ENCODE measurements at regions not wholly inside any gene's neighbourhood (a gene's known extent, or its start where the extent isn't known, plus 50 kb on each side); places are given as distances from the start of the nearest gene placed in this dataset.
"Not testable (repeated sequence)": the region's sequence is repeated elsewhere in the genome, so short reads cannot be mapped to it uniquely, and the experiment has no call there.

- H3K4me3 ChIP-seq (ENCODE audit: low read depth, low read length) = no peak overlapping the region
- no peak for DNase-seq (ENCODE audit: low read depth)
- no peak for TF ChIP-seq CTCF (IDR thresholded peaks at IDR 0.05; ENCODE audit: control insufficient read depth, extremely low read depth, insufficient read depth)
Observed at GRCh38 chr18:42545825-42546224, 569.7 kb downstream of the RIT2 start.

- no peak for TF ChIP-seq CTCF (IDR thresholded peaks at IDR 0.05; ENCODE audit: control insufficient read depth, extremely low read depth, insufficient read depth)
Observed at GRCh38 chr18:42548493-42548892, 567.0 kb downstream of the RIT2 start.

GRCh38 chr18:42549596-42549995, 565.9 kb downstream of the RIT2 start:
- no peak for TF ChIP-seq CTCF (IDR thresholded peaks at IDR 0.05; ENCODE audit: control insufficient read depth, extremely low read depth, insufficient read depth)
- no peak for DNase-seq (ENCODE audit: low read depth)
- no peak overlapping the region for H3K4me3 ChIP-seq (ENCODE audit: low read depth, low read length)

More at GRCh38 chr18:42548493-42548892, 567.0 kb downstream of the RIT2 start:
- H3K4me3 ChIP-seq (ENCODE audit: low read depth, low read length) = no peak overlapping the region
- no peak for DNase-seq (ENCODE audit: low read depth)

GRCh38 chr18:42552559-42552958, 562.9 kb downstream of the RIT2 start:
- DNase-seq (ENCODE audit: low read depth); H3K4me3 ChIP-seq (ENCODE audit: low read depth, low read length): not testable (repeated sequence)

GRCh38 chr18:42559069-42559690, 556.3 kb downstream of the RIT2 start:
- H3K4me3 ChIP-seq (ENCODE audit: low read depth, low read length) = no peak overlapping the region
- DNase-seq (ENCODE audit: low read depth) = no peak
- no peak for TF ChIP-seq CTCF (IDR thresholded peaks at IDR 0.05; ENCODE audit: control insufficient read depth, extremely low read depth, insufficient read depth)

GRCh38 chr18:42561521-42561920, 554.0 kb downstream of the RIT2 start:
- no peak for DNase-seq (ENCODE audit: low read depth)
- H3K4me3 ChIP-seq (ENCODE audit: low read depth, low read length) = no peak overlapping the region
- no peak for TF ChIP-seq CTCF (IDR thresholded peaks at IDR 0.05; ENCODE audit: control insufficient read depth, extremely low read depth, insufficient read depth)

GRCh38 chr18:42563995-42564394, 551.5 kb downstream of the RIT2 start:
- H3K4me3 ChIP-seq (ENCODE audit: low read depth, low read length) = no peak overlapping the region
- no peak for TF ChIP-seq CTCF (IDR thresholded peaks at IDR 0.05; ENCODE audit: control insufficient read depth, extremely low read depth, insufficient read depth)
- no peak for DNase-seq (ENCODE audit: low read depth)

Data from LNCaP clone FGC (cell line).